ENCODE measurements at regions not wholly inside any gene's neighbourhood (a gene's known extent, or its start where the extent isn't known, plus 50 kb on each side); places are given as distances from the start of the nearest gene placed in this dataset.

DNA sequence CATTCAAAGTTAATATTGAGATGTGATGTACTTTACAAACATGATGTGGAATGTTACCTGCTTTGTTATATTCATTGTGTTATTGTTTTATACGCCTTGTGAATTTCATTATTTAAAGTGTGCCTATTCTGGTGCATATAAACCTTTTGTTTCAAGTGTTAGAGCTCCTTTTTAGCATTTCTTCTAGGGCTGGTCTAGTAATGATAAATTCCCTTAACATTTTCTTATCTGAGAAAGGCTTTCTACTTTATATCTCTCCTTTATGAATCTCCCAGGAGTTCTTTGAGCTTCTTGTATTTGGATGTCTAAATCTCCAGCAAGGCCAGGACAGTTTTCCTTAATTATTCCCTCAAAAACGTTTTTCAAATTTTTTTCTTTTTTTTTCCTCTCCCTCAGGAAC is 1005.6 kb downstream of the IGSF11 start:
- Histone ChIP-seq H3K27ac (no peak overlapping the region), H3K27me3 (replicated peaks; ENCODE audit: insufficient read depth) (no peaks in the 10 kb centered on the region), H3K9me3 (no peaks in the 10 kb centered on the region), H3K36me3 (no peaks in the 10 kb centered on the region), H3K4me1 (replicated peaks) (no peaks in the 10 kb centered on the region), H3K4me3 (no peak overlapping the region)
- no peak for DNase-seq (ENCODE audit: low spot score)
- intact Hi-C loops (cut with DNase I), result no loop called here
- WGBS, result 60% methylated on average over 2 of the region's 2 CpGs
- TF ChIP-seq, protein P1, sequence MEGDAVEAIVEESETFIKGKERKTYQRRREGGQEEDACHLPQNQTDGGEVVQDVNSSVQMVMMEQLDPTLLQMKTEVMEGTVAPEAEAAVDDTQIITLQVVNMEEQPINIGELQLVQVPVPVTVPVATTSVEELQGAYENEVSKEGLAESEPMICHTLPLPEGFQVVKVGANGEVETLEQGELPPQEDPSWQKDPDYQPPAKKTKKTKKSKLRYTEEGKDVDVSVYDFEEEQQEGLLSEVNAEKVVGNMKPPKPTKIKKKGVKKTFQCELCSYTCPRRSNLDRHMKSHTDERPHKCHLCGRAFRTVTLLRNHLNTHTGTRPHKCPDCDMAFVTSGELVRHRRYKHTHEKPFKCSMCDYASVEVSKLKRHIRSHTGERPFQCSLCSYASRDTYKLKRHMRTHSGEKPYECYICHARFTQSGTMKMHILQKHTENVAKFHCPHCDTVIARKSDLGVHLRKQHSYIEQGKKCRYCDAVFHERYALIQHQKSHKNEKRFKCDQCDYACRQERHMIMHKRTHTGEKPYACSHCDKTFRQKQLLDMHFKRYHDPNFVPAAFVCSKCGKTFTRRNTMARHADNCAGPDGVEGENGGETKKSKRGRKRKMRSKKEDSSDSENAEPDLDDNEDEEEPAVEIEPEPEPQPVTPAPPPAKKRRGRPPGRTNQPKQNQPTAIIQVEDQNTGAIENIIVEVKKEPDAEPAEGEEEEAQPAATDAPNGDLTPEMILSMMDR (IDR thresholded peaks at IDR 0.05), result no peak
- TF ChIP-seq POLR2AphosphoS5 (IDR thresholded peaks at IDR 0.05), result no peak
- TF ChIP-seq POLR2A (IDR thresholded peaks at IDR 0.05), result no peak

DNA sequence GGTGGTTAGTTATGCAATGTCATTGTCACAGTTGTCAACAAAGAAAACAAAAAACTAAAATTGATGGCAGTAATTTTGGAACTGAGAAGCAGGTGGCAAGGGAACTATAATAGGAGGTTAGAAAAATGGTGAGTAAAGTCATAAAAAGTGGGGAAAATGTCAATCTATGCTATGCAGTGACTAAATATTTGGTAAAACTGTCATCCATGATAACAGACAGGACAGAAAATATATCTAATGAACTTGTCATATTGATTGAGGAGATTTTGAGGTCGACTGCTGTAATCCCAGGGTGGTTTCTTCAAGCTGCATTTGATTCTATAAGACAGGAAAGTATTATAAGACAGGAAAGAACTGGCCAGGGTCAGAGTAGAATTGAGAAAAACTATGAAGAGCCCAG is 998.4 kb downstream of the IGSF11 start:
- Histone ChIP-seq H3K27ac (no peak overlapping the region), H3K4me3 (no peak overlapping the region), H3K27me3 (replicated peaks; ENCODE audit: insufficient read depth) (no peaks in the 10 kb centered on the region), H3K36me3 (no peaks in the 10 kb centered on the region), H3K9me3 (no peaks in the 10 kb centered on the region), H3K4me1 (replicated peaks) (no peaks in the 10 kb centered on the region)
- intact Hi-C loops (cut with DNase I), result no loop called here
- no peak for DNase-seq (ENCODE audit: low spot score)
- WGBS, result 71% methylated on average over 1 of the region's 1 CpG
- TF ChIP-seq POLR2A (IDR thresholded peaks at IDR 0.05), result no peak
- TF ChIP-seq, protein P1 (IDR thresholded peaks at IDR 0.05), result no peak
- TF ChIP-seq POLR2AphosphoS5 (IDR thresholded peaks at IDR 0.05), result no peak

DNA sequence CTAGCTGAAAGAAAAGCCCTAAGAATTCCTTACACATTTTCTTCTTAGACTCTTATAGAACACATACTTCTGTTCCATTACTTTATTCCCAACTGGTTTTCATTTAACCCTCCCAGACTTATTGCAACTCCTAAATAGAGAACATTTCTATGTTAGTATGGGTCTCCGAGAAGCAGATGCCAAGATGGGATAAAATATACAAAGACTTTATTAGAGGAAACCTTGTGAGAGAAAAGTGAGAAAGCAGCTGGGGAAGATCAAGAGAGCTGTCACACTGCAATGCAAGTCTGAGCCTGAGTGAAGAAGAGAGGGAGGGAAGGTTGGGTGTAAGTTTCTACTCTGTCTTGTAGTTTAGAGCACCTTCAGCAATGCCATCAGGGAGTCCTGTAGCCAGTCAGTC is 979.3 kb downstream of the IGSF11 start:
- intact Hi-C loops (cut with DNase I), result no loop called here

DNA sequence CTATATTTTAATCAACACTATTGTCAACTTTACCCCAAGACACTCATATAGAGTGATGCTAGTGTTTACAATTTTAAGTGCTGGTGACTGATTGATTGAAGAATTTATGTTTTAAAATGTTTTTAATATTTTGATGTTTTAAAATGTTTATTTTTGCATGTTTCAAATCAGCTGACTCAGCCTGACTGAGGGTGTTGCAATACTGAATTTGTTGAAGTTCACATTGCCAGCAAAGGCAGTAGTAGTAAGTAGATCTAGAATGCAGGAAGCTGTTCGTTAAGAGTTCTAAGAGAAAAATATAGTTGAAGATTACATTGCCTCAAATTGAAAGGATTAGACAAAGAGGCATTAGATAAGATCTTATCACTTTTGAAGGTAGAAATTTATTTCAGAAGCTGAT is 977.6 kb downstream of the IGSF11 start:
- no peak for TF ChIP-seq POLR2A (IDR thresholded peaks at IDR 0.05)
- TF ChIP-seq, protein P1 (IDR thresholded peaks at IDR 0.05), result no peak
- no peak for TF ChIP-seq POLR2AphosphoS5 (IDR thresholded peaks at IDR 0.05)

More for the DNA sequence above, 979.3 kb downstream of the IGSF11 start:
- WGBS, result 5% methylated on average over 1 of the region's 1 CpG
- H3K27me3 ChIP-seq (replicated peaks; ENCODE audit: insufficient read depth), result no peaks in the 10 kb centered on the region
- H3K9me3 ChIP-seq, result no peaks in the 10 kb centered on the region
- no peak for DNase-seq (ENCODE audit: low spot score)
- no peak overlapping the region for H3K27ac ChIP-seq
- H3K36me3 ChIP-seq, result no peaks in the 10 kb centered on the region
- H3K4me1 ChIP-seq (replicated peaks), result no peaks in the 10 kb centered on the region
- no peak overlapping the region for H3K4me3 ChIP-seq
- TF ChIP-seq POLR2A (IDR thresholded peaks at IDR 0.05) (no peak), POLR2AphosphoS5 (IDR thresholded peaks at IDR 0.05) (no peak)
- TF ChIP-seq, protein P1 (IDR thresholded peaks at IDR 0.05), result no peak

DNA sequence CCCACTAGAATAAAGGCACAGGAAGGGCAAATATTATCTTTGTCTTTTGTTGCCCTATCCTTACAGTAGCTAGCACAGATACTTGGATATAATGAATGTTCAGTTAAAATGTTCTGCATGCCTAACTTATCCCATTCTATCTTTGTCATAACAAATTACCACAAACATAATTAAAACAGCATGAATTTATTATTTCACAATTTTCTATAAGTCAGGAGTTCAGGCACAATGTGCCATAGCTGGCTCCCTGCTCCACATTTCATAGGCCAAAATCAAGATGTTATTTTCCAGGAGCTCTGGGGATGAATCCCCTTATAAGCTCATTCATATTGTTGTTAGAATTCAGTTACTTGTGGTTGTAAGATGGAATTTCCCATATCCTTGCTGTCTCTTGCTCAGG is 975.5 kb downstream of the IGSF11 start:
- no peak for DNase-seq (ENCODE audit: low spot score)
- H3K4me1 ChIP-seq (replicated peaks), result no peaks in the 10 kb centered on the region
- H3K27me3 ChIP-seq (replicated peaks; ENCODE audit: insufficient read depth), result no peaks in the 10 kb centered on the region
- no peak overlapping the region for H3K4me3 ChIP-seq
- intact Hi-C loops (cut with DNase I), result no loop called here
- no peaks in the 10 kb centered on the region for H3K9me3 ChIP-seq
- H3K36me3 ChIP-seq, result no peaks in the 10 kb centered on the region
- TF ChIP-seq, protein P1 (IDR thresholded peaks at IDR 0.05), result no peak
- TF ChIP-seq POLR2A (IDR thresholded peaks at IDR 0.05), result no peak
- no peak for TF ChIP-seq POLR2AphosphoS5 (IDR thresholded peaks at IDR 0.05)
- no peak overlapping the region for H3K27ac ChIP-seq

More for the DNA sequence above, 977.6 kb downstream of the IGSF11 start:
- no peak overlapping the region for H3K27ac ChIP-seq
- no peaks in the 10 kb centered on the region for H3K9me3 ChIP-seq
- no peaks in the 10 kb centered on the region for H3K27me3 ChIP-seq (replicated peaks; ENCODE audit: insufficient read depth)
- no peak overlapping the region for H3K4me3 ChIP-seq
- intact Hi-C loops (cut with DNase I), result no loop called here
- H3K36me3 ChIP-seq, result no peaks in the 10 kb centered on the region
- WGBS, result 52% methylated on average over 1 of the region's 1 CpG
- no peak for DNase-seq (ENCODE audit: low spot score)
- no peaks in the 10 kb centered on the region for H3K4me1 ChIP-seq (replicated peaks)

All from prostate gland (tissue), 2 donors.